Esophagus muscularis mucosa (tissue), 4 donors: ENCODE measurements at regions not wholly inside any gene's neighbourhood (a gene's known extent, or its start where the extent isn't known, plus 50 kb on each side); places are given as distances from the start of the nearest gene placed in this dataset.

Source experiments
- DNase-seq: peaks from one replicate; pipeline ENCODE4 v3.0.0-alpha.2; 2017; ENCODE audit errors: extremely low spot score
- H3K27ac ChIP-seq, 4 donors: fragments of 200-600 bp; sonication (generic); replicated peaks in 1 of 4; 1 replicate in 3 of 4; 2 replicates in 1 of 4; pipeline ENCODE4 v1.5.1; 2016 to 2019; ENCODE audit warnings: mild to moderate bottlenecking in 1 of 4
- H3K27me3 ChIP-seq, 4 donors: fragments of 200-600 bp; sonication (generic); one replicate each; pipeline versions ENCODE4 v1.5.1 to v1.6.0; 2016 to 2019
- H3K36me3 ChIP-seq, 4 donors: fragments of 200-600 bp; sonication (generic); one replicate each; pipeline ENCODE4 v1.5.1; 2016 to 2019
- H3K4me1 ChIP-seq, 4 donors: fragments of 200-600 bp; sonication (generic); one replicate each; pipeline ENCODE4 v1.5.1; 2016 to 2019
- H3K4me3 ChIP-seq, 4 donors: fragments of 200-600 bp; sonication (generic); 1 replicate in 2 of 4; 2 replicates in 2 of 4; pipeline ENCODE4 v1.5.1; 2016 to 2019; ENCODE audit warnings: mild to moderate bottlenecking in 4 of 4, moderate library complexity in 1 of 4
- H3K9me3 ChIP-seq, 4 donors: fragments of 200-600 bp; sonication (generic); 1 replicate in 3 of 4; 2 replicates in 1 of 4; pipeline ENCODE4 v1.5.1; 2016 to 2019
- EP300 ChIP-seq: sonication (generic); formaldehyde crosslinking; IDR thresholded peaks from one replicate; pipeline ENCODE4 v1.6.1; 2017; ENCODE audit warnings: antibody characterized with exemption
- POLR2A ChIP-seq: fragments of 450-650 bp; IDR thresholded peaks from one replicate; pipeline ENCODE4 v1.6.1; 2017; ENCODE audit warnings: antibody characterized with exemption, moderate library complexity, mild to moderate bottlenecking, low read depth
- POLR2AphosphoS5 ChIP-seq, 2 donors: sonication (generic); formaldehyde crosslinking; IDR thresholded peaks; one replicate each; pipeline ENCODE4 v1.6.1; 2017; ENCODE audit warnings: antibody characterized with exemption in 2 of 2
- WGBS: methylation state at CpG from one replicate; pipeline ENCODE4 v1.1.5; 2018; 5-methylcytosine and 5-hydroxymethylcytosine counted together
- intact Hi-C: fragments of 100-400 bp; cut with DNase I; formaldehyde crosslinking; loops from one replicate; pipeline ENCODE4 v1.15.1; 2023
- TF ChIP-seq, protein P1 (sequence below), 3 experiments: fragments of 200-600 bp in 2 of 3; fragments of 450-650 bp in 1 of 3; sonication (generic) in 2 of 3; IDR thresholded peaks; one replicate each; pipeline ENCODE4 v1.5.1; 2017 to 2019; ENCODE audit warnings: antibody characterized with exemption in 3 of 3, mild to moderate bottlenecking in 2 of 3, moderate library complexity in 1 of 3

DNA sequence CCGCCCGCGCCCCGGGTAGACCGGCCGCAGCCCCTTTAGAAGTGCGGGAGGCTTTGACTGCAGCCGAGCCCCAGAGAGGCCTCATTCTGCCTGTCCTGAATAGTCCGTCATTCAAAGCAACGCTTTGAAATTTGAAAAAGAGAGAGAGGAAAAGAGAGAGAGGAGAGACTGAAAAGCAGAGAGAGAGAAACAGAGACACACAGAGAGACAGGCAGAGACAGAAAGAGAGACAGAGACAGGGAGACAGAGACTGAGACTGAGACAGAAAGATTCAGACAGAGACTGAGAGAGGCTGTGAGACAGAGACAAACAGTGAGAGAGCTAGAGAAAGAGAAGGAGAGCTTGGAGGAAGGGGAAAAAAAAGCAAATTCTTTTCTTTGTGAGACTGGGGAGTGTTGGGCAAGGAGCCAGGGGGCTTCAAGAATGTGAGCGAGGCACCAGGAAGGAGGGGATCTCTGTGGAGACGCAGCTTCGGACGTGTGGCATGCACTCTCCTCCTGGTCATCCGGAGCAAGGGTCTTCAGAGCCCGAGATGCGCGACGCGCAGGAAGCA lies 73.1 kb downstream of the MYCN start:
- WGBS: 21% methylated on average over 20 of the region's 20 CpGs
- no peak for DNase-seq
- H3K4me3 ChIP-seq: no peak overlapping the region
- H3K27ac ChIP-seq: no peak overlapping the region
- intact Hi-C loops: no loop called here
- no peaks in the 10 kb centered on the region for H3K9me3 ChIP-seq
- H3K27me3 ChIP-seq: peaks cover 0 to 70% (median 26%) of the 10 kb centered on the region in 4 donors
- H3K36me3 ChIP-seq: no peaks in the 10 kb centered on the region
- TF ChIP-seq EP300 (no peak), POLR2AphosphoS5 (IDR thresholded peaks at IDR 0.05) (no peak), POLR2A (no peak)
- TF ChIP-seq, protein P1, sequence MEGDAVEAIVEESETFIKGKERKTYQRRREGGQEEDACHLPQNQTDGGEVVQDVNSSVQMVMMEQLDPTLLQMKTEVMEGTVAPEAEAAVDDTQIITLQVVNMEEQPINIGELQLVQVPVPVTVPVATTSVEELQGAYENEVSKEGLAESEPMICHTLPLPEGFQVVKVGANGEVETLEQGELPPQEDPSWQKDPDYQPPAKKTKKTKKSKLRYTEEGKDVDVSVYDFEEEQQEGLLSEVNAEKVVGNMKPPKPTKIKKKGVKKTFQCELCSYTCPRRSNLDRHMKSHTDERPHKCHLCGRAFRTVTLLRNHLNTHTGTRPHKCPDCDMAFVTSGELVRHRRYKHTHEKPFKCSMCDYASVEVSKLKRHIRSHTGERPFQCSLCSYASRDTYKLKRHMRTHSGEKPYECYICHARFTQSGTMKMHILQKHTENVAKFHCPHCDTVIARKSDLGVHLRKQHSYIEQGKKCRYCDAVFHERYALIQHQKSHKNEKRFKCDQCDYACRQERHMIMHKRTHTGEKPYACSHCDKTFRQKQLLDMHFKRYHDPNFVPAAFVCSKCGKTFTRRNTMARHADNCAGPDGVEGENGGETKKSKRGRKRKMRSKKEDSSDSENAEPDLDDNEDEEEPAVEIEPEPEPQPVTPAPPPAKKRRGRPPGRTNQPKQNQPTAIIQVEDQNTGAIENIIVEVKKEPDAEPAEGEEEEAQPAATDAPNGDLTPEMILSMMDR (IDR thresholded peaks at IDR 0.05): no peak
- peaks cover 2 to 19% (median 16%) of the 10 kb centered on the region in 4 donors for H3K4me1 ChIP-seq

DNA sequence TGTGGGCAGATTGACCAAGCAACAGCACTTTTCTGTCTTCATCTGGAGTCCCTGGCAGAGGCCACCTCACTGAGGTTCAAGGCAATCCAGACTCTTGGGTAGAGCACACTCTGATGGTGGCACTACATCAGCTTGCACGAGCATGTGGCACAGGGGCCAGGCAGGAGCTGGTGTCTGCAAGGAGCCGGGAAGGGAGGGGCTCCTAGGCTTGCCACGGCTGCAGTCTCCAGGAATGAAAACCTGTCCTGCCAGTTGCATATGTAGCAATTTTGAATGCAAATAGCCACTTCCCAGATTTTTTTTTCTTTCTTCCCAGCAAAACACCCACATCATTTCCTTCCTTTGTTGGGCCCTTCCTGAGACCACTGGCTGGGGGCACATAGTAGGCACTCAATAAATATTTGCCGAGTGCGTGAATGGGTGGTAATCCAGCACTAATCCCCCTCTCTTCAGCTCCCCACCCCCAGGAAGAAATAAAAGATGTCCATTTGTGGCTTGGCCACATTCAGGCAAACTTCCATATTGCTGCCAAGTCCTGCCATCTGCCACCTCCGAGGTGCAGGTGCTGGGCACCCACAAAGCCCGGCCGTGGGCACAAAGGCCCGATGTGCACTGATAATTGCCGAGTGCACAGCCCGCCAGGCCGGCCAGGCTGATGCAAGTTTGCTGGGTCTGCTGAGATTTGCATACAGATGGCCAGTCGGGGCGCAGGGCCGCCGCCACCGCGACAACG lies 72.4 kb downstream of the MYCN start:
- H3K9me3 ChIP-seq: no peaks in the 10 kb centered on the region
- no peak overlapping the region for H3K4me3 ChIP-seq
- no peaks in the 10 kb centered on the region for H3K36me3 ChIP-seq
- peaks cover 2 to 19% (median 16%) of the 10 kb centered on the region in 4 donors for H3K4me1 ChIP-seq
- DNase-seq: no peak
- TF ChIP-seq, protein P1 (IDR thresholded peaks at IDR 0.05): no peak
- TF ChIP-seq POLR2AphosphoS5 (IDR thresholded peaks at IDR 0.05) (no peak), POLR2A (no peak)
- WGBS: 20% methylated on average over 18 of the region's 19 CpGs
- intact Hi-C loops: no loop called here
- H3K27ac ChIP-seq: no peak overlapping the region
- peaks cover 0 to 69% (median 26%) of the 10 kb centered on the region in 4 donors for H3K27me3 ChIP-seq

DNA sequence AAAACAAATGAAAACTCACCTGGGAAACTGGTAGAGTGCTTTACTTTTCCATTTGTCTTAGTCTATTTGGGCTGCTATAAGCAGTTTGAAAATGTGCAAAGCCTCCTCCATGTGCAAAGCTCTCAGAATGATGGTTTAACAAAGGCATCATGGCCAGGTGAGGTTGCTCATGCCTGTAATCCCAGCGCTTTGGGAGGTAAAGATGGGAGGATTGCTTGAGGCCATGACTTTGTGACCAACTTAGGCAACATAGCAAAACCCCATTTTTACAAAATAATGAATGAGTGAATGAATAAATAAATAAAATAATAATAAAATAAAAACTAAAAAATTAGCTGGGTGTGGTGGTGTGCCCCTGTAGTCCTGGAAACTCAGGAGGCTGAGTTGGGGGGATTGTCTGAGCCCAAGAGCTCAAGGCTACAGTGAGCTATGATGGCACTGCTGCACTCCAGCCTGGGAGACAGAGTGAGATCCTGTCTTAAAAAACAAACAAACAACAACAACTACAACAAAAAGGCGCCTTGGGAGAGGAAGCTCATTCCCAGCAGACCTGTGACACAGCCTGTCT lies 71.8 kb downstream of the MYCN start:
- 93% methylated on average over 2 of the region's 2 CpGs for WGBS
- H3K9me3 ChIP-seq: no peaks in the 10 kb centered on the region
- peaks cover 0 to 69% (median 26%) of the 10 kb centered on the region in 4 donors for H3K27me3 ChIP-seq
- no peak overlapping the region for H3K27ac ChIP-seq
- no peaks in the 10 kb centered on the region for H3K36me3 ChIP-seq
- no peak for DNase-seq
- H3K4me3 ChIP-seq: no peak overlapping the region
- H3K4me1 ChIP-seq: peaks cover 2 to 19% (median 16%) of the 10 kb centered on the region in 4 donors
- intact Hi-C loops: no loop called here
- TF ChIP-seq EP300: no peak
- no peak for TF ChIP-seq POLR2A
- no peak for TF ChIP-seq POLR2AphosphoS5 (IDR thresholded peaks at IDR 0.05)
- TF ChIP-seq, protein P1 (IDR thresholded peaks at IDR 0.05): no peak

DNA sequence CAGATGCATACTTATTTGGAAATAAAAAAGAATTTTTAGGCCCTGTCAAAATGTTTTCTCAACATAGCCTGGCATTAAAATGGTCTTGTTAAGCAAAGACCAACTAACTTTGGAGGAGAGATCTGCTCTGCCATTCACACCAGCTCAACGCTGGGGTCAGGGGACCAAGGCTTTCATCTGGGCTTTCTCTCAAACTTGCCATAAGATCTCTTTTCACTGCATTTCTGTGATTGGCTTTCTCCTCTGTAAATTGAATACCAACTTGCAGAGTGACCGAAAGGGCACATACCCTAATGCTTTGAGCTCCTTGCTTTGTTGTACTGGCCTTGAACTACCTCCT lies 71.2 kb downstream of the MYCN start:
- 100% methylated on average over 2 of the region's 2 CpGs for WGBS
- TF ChIP-seq EP300 (no peak), POLR2A (no peak)
- TF ChIP-seq, protein P1 (IDR thresholded peaks at IDR 0.05): no peak

More for the DNA sequence above, 71.2 kb downstream of the MYCN start:
- Histone ChIP-seq H3K27ac (no peak overlapping the region), H3K36me3 (no peaks in the 10 kb centered on the region), H3K4me1 (peaks cover 2 to 19% (median 16%) of the 10 kb centered on the region in 4 donors), H3K9me3 (no peaks in the 10 kb centered on the region), H3K27me3 (peaks cover 0 to 69% (median 26%) of the 10 kb centered on the region in 4 donors), H3K4me3 (no peak overlapping the region)
- intact Hi-C loops: no loop called here
- DNase-seq: no peak
